Kidney (tissue), 13 donors: ENCODE measurements at regions not wholly inside any gene's neighbourhood (a gene's known extent, or its start where the extent isn't known, plus 50 kb on each side); places are given as distances from the start of the nearest gene placed in this dataset.

Experiments
- DNase-seq, 5 donors: peaks; one replicate each; pipeline ENCODE4 v3.0.0-alpha.2; 2013 to 2020
- FAIRE-seq: peaks from 2 replicates; lab custom pipeline; 2012; peaks lifted over from hg19 to GRCh38; lab: Jason Lieb, UNC
- H3K27ac ChIP-seq, 2 donors: one replicate each; pipeline ENCODE4 v1.7.0; 2013; ENCODE audit warnings: low read depth in 2 of 2, low read length in 2 of 2, inconsistent platforms in 1 of 2
- H3K27me3 ChIP-seq: one replicate; pipeline ENCODE4 v1.7.1; 2013; ENCODE audit warnings: low read length, inconsistent platforms; ENCODE audit not compliant: control insufficient read depth, insufficient read depth
- H3K36me3 ChIP-seq, 3 donors: one replicate each; pipeline versions ENCODE4 v1.7.0 to v1.7.1; 2013; ENCODE audit warnings: low read length in 3 of 3, control low read depth in 1 of 3, inconsistent platforms in 1 of 3; ENCODE audit not compliant: insufficient read depth in 3 of 3, control insufficient read depth in 2 of 3
- H3K4me1 ChIP-seq, 3 donors: one replicate each; pipeline versions ENCODE4 v1.7.0 to v1.7.1; 2013; ENCODE audit warnings: low read length in 3 of 3, inconsistent platforms in 1 of 3, low read depth in 1 of 3; ENCODE audit not compliant: control insufficient read depth in 2 of 3, insufficient read depth in 2 of 3
- H3K4me3 ChIP-seq, 3 donors: one replicate each; pipeline versions ENCODE4 v1.7.0 to v1.8.1; 2013; ENCODE audit warnings: low read length in 3 of 3, control low read depth in 1 of 3, inconsistent platforms in 1 of 3
- H3K9ac ChIP-seq, 3 donors: one replicate each; pipeline versions ENCODE4 v1.7.0 to v1.7.1; 2013; ENCODE audit warnings: low read length in 3 of 3, control low read depth in 1 of 3, inconsistent platforms in 1 of 3
- H3K9me3 ChIP-seq, 3 donors: one replicate each; pipeline versions ENCODE4 v1.7.0 to v1.7.1; 2013; ENCODE audit warnings: low read length in 3 of 3, control low read depth in 1 of 3, inconsistent platforms in 1 of 3; ENCODE audit not compliant: control insufficient read depth in 2 of 3, insufficient read depth in 1 of 3
- intact Hi-C: fragments of 100-400 bp; cut with DNase I; formaldehyde crosslinking; loops from one replicate; pipeline ENCODE4 v1.11.1; 2022
- TF ChIP-seq, protein P1 (sequence below): IDR thresholded peaks from 3 replicates; pipeline ENCODE4 v1.5.1; 2012; ENCODE audit warnings: mild to moderate bottlenecking, moderate library complexity, borderline replicate concordance; ENCODE audit not compliant: insufficient read depth; ENCODE audit errors: extremely low read depth
- donor health status: control.
- donor health status: control.
- donor health status: control.
- donor health status: control.
- donor health status: control.
- donor health status: DM: yes; HTN: yes; CAD: no.
- donor health status: Normal renal cell carcinoma (clear cell type).

DNA sequence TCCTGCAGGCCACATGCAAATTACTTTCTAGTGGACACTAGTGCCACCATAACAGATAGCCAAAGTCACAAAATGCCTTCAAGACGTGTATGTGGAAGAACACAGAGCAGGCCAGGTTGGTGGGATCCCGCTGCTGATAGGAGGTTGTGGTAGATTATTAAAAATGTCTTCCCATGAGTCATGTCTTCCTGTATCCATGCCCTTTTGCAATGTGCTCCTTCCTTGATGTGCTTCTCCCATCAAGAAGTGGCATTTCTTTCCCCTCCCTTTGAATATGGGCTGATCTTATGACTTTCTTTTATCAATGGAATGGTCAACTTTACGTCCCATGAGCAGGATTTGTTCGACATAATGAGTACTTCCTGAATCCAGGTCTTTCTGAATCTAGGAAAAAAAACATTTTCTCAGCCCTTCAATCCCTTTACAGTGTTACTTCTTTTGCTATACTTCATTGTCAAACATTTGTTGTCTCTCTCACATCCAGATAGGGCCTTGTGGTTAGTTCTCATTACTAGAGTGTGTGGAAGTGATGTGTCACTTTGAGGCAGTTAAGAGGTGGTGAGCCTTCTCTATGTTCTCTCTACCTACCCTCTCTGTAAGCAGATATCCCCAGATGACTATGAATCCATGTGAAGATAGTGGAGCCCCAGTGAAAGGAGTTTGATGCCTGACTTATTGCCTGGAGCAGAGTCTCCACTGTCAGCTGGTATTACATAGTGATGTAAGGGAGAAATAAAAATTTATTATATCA, 519.2 kb upstream of the DIPK2B start:
- Histone ChIP-seq H3K4me1 (no peaks in the 10 kb centered on the region), H3K9me3 (no peaks in the 10 kb centered on the region), H3K9ac (no peak overlapping the region), H3K27me3 (no peaks in the 10 kb centered on the region), H3K27ac (no peak overlapping the region), H3K4me3 (no peak overlapping the region), H3K36me3 (no peaks in the 10 kb centered on the region)
- FAIRE-seq (no peak), DNase-seq (no peak)
- intact Hi-C loops: no loop called here
- TF ChIP-seq, protein P1, sequence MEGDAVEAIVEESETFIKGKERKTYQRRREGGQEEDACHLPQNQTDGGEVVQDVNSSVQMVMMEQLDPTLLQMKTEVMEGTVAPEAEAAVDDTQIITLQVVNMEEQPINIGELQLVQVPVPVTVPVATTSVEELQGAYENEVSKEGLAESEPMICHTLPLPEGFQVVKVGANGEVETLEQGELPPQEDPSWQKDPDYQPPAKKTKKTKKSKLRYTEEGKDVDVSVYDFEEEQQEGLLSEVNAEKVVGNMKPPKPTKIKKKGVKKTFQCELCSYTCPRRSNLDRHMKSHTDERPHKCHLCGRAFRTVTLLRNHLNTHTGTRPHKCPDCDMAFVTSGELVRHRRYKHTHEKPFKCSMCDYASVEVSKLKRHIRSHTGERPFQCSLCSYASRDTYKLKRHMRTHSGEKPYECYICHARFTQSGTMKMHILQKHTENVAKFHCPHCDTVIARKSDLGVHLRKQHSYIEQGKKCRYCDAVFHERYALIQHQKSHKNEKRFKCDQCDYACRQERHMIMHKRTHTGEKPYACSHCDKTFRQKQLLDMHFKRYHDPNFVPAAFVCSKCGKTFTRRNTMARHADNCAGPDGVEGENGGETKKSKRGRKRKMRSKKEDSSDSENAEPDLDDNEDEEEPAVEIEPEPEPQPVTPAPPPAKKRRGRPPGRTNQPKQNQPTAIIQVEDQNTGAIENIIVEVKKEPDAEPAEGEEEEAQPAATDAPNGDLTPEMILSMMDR: no peak

- intact Hi-C loops: no loop called here
- Histone ChIP-seq H3K36me3 (no peaks in the 10 kb centered on the region), H3K27ac (no peak overlapping the region), H3K9me3 (no peaks in the 10 kb centered on the region), H3K9ac (no peak overlapping the region), H3K4me3 (no peak overlapping the region), H3K4me1 (no peaks in the 10 kb centered on the region), H3K27me3 (no peaks in the 10 kb centered on the region)
- TF ChIP-seq, protein P1: no peak
- FAIRE-seq (no peak), DNase-seq (no peak)
These were observed 518.0 kb upstream of the DIPK2B start for GRCh38 chrX:45718676-45719075.

DNA sequence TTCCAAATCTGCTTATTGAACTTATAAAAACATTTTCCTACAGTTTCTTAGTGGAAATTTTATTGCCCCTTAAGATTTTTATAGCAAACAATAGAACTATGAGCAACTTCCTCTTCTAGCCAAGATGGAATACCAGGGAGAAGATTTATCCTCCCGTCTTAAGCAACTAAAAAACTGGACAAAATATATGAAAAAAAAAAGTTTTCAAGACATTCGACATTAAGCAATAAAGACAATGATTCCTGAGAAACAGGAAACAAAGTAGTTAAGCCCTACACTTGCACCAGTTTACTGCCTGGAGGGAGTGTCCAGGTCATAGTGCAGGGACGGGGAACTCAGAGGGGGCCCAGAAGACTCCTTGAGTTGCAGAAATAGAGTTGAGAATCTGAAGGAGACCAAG, 516.1 kb upstream of the DIPK2B start:
- Histone ChIP-seq H3K9ac (no peak overlapping the region), H3K4me3 (no peak overlapping the region), H3K9me3 (no peaks in the 10 kb centered on the region), H3K27me3 (no peaks in the 10 kb centered on the region), H3K4me1 (no peaks in the 10 kb centered on the region), H3K27ac (no peak overlapping the region), H3K36me3 (no peaks in the 10 kb centered on the region)
- TF ChIP-seq, protein P1: no peak
- DNase-seq (no peak), FAIRE-seq (no peak)
- intact Hi-C loops: no loop called here
